ENCODE measurements at regions not wholly inside any gene's neighbourhood (a gene's known extent, or its start where the extent isn't known, plus 50 kb on each side); places are given as distances from the start of the nearest gene placed in this dataset.

- no peak for TF ChIP-seq CTCF (IDR thresholded peaks at IDR 0.05)
- Histone ChIP-seq H3K27ac (no peak overlapping the region), H3K4me3 (no peak overlapping the region)
- DNase-seq (ENCODE audit: low spot score): no peak
These were observed 668.1 kb upstream of the WWC1 start for GRCh38 chr5:167623354-167623753.

GRCh38 chr5:167624053-167624452 lies 667.4 kb upstream of the WWC1 start:
- Histone ChIP-seq H3K27ac (no peak overlapping the region), H3K4me3 (no peak overlapping the region)
- no peak for TF ChIP-seq CTCF (IDR thresholded peaks at IDR 0.05)
- DNase-seq (ENCODE audit: low spot score): no peak

- Histone ChIP-seq H3K27ac (no peak overlapping the region), H3K4me3 (no peak overlapping the region)
- no peak for TF ChIP-seq CTCF (IDR thresholded peaks at IDR 0.05)
- DNase-seq (ENCODE audit: low spot score): no peak
These were observed 664.9 kb upstream of the WWC1 start for GRCh38 chr5:167626341-167627123.

- Histone ChIP-seq H3K4me3 (no peak overlapping the region), H3K27ac (no peak overlapping the region)
- no peak for DNase-seq (ENCODE audit: low spot score)
- TF ChIP-seq CTCF (IDR thresholded peaks at IDR 0.05): no peak
These were observed 661.8 kb upstream of the WWC1 start for GRCh38 chr5:167629634-167630033.

- Histone ChIP-seq H3K27ac (no peak overlapping the region), H3K4me3 (no peak overlapping the region)
- no peak for DNase-seq (ENCODE audit: low spot score)
- no peak for TF ChIP-seq CTCF (IDR thresholded peaks at IDR 0.05)
These were observed 660.3 kb upstream of the WWC1 start for GRCh38 chr5:167631191-167631590.

- no peak overlapping the region for H3K4me3 ChIP-seq
- H3K27ac ChIP-seq: no peak overlapping the region
- TF ChIP-seq CTCF (IDR thresholded peaks at IDR 0.05): no peak
- DNase-seq (ENCODE audit: low spot score): no peak
These were observed 658.3 kb upstream of the WWC1 start for GRCh38 chr5:167633114-167633513.

- Histone ChIP-seq H3K4me3 (no peak overlapping the region), H3K27ac (no peak overlapping the region)
- TF ChIP-seq CTCF (IDR thresholded peaks at IDR 0.05): no peak
- no peak for DNase-seq (ENCODE audit: low spot score)
These were observed 657.5 kb upstream of the WWC1 start for GRCh38 chr5:167633931-167634341.
